Muscle of back (tissue), 3 donors: ENCODE measurements at regions not wholly inside any gene's neighbourhood (a gene's known extent, or its start where the extent isn't known, plus 50 kb on each side); places are given as distances from the start of the nearest gene placed in this dataset.
A peak's percentile ranks its signal among the peaks of the same experiment; 100 is the strongest.

Experiments
- DNase-seq, 3 donors: peaks; one replicate each; pipeline versions ENCODE4 v3.0.0 to v3.0.0-alpha.2; 2013

DNA sequence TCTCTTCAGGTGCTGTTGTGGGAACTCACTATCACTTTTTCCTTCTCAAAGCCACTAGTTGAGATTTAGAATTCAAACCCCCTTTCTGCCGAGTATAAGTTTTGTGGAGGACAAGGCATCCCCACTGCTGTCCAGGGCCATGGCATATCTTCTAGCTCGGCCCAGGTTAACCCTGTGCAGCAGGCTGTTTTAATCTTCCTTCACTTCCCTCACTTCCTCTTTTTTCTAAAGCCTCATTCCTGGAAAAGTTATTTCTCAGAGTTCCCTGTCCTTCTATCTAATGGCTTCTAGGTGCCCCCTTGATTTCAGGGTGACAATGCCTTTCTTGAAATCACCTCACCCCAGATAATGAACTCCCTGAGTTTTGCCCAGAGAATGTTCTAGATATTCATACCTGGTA, 222.3 kb downstream of the SNX10 start:
- DNase-seq, result no peak

DNA sequence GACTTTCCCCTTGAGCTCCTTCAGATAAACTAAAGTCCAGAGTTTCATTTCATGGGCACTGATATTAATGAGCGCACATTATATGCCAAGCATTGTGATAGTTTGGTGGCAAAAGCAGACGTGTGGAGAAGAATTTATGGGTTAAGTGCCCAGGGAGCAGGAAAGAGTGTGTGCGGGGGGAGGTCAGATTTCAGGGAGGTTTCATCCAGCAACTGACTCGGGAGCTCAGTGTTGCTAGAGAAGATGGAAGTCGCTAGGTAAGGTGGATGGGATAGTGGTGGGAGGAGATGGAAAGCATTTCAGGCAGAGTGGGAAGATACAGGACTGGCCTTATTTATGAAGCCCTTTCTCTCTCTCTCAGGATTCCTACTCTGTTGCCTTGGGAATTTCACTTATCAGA, 223.0 kb downstream of the SNX10 start:
- DNase-seq, result no peak

DNA sequence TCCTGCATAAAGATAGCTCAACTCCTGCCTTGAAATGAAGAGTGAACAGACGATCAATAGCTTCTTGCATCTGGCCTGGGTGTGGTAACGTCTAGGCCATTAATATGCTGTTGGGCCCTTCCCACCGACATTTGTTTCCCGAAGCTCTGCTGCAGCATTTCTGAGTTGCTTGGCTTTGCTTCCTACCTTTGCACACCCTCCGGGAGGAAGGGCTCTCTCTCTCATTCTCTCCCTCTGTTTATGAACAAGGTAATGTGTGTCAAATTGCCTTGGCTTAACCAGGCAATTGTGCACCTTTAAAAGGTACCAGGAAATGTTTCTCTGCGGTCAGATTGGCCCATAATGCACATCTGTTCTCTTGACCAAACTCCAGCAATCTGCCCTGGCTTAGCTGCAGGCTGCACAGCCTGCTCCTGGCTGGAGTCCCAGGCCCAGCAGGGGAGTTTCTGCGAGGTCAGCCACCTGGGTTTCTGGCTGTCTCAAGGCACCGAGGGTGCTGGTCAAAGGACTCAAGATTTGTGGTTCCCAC, 223.7 kb downstream of the SNX10 start:
- DNase-seq, result peak in 2 of 3 donors; percentile 44 to 71

DNA sequence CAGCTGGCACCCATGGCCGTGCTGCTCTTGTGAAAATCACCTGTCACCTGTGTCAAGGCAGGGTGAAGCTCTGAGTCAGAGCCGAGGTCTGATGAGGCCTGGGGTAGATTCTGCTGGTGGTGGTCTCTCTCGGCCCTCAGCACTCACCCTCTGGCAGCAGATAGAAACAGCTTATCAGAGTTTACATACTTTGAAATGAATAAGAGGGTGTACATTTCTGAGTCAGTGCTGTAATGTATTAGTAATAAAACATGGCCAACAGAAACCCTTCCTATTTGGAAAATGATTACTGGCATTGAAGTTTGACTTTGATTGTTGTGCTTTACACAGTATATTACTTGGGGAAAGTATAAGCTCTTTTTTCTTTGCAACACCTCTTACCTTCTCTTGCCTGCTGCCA, 228.8 kb downstream of the SNX10 start:
- no peak for DNase-seq

DNA sequence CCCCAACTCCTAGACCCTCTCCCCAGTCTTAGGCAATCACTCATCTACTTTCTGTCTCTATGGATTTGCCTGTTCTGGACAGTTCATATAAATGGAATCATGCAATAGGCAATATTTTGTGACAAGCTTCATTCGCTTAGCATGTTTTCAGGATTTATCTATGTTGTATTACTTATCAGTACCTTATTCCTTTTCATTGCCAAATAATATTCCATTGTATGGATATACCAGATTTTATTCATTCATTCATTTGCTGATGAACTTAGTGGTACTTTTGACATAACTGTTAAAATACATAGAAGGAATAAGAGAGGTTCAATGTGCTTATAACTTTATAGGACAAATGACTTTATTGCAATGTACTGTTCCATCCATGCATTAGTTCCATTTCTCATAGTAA, 231.0 kb downstream of the SNX10 start:
- no peak for DNase-seq

DNA sequence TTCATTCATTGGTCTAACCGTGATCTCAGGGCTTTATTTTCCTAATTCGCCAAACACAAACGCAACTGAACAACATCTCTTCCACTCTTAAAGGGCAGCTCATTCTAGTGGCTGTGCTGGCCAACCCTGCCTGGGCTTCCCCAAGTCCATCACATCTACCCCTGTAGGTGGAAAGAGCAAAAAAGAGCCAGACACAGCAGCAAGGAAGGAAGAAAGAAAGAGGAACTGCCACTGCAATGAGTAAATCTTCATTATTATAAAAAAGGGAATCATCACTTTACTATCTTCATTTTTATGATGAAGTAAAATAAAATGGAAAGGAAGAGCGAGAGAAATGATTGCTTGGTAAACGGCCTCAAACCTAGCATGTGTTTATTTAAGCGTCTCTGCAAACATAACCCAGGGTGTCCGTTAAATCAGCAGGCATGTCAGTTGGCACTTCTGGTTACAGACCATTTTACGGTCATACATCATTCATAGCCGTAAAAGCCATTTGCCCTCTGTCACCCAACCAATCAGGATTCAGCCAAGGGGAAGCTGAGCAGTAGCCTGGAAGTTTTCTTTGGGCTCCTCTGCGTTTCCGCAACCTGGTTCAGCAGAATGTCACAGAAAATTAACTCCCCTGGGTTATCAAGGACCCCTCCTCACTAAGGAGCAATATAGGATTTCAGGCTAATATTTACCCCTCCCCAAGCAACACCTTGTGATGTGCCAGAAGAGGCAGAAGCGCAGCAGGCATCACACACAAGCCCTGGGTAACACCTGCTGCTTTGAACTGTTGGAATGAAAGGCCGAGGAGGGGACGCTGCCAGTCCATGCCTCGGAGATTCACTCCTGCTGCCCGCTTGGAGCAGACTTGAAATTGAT, 234.0 kb downstream of the SNX10 start:
- DNase-seq, result no peak

DNA sequence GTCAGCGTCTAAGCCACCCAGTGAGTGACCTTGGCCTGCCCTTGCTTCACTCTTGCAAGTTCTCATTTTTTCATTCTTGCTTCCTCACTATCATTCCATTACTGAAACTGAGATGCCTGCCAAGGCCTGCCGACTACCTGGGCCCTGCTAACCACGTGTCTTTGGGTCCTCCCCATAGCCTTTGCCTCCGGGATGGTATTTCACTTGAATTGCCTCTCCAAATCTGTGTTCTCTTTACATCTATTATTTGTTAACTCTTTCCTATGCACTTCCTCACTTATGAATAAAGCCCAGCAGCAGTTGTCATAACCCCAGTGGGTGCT, 234.6 kb downstream of the SNX10 start:
- no peak for DNase-seq

DNA sequence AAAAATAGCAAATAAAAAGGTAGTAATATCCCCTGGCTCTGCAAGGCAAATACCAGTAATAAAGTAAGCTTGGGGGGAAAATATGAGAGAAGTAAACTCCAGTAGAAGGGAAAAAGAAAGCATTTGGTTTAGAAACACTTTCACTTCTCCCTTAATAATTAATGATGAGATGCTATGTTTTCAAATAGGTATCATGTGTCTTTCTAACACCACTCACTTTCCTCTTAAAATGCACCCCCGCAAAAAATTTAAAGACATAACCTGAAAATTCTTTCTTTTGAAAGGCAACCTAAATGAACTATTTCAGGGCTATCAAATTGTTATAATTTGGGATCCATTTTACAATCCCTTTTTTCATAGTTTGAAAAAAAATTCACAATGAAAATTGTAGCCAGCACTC, 240.3 kb downstream of the SNX10 start:
- DNase-seq, result no peak

DNA sequence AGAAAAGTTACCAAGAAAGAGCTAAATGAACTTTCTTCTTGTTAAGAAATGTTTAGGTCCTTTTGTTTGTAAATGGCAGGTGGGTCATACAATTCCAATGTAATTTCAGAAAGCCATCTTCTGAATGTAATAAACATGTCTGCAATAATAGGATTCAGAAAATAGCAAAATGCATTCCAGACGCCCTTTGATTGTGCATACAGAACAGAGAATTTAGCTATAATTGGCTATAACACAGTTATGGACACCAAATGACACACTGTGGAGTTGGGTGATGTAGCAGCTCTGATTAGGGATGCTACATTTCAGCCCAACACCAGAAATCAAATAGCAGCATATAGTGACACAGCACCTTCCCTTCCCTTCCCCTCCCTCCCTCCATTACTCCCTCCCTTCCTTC, 240.8 kb downstream of the SNX10 start:
- no peak for DNase-seq

DNA sequence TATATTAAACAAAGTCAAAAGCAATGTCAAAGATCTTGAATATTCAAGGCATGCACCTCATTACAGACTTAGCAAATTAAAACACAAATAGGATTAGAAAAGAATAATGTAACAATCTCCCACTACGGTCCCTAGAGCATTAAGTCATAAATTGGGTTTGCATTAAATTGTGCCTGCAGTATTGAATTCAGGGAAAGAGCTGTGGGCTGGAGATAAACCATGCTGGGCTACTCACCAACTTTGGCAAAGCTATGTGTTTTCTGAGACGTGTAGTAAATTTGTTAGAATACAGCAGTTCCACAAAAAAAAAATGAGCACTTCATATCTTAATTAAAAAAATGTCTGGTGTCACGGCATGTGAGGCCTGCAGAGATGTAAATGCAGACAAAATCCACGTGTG, 241.6 kb downstream of the SNX10 start:
- no peak for DNase-seq

DNA sequence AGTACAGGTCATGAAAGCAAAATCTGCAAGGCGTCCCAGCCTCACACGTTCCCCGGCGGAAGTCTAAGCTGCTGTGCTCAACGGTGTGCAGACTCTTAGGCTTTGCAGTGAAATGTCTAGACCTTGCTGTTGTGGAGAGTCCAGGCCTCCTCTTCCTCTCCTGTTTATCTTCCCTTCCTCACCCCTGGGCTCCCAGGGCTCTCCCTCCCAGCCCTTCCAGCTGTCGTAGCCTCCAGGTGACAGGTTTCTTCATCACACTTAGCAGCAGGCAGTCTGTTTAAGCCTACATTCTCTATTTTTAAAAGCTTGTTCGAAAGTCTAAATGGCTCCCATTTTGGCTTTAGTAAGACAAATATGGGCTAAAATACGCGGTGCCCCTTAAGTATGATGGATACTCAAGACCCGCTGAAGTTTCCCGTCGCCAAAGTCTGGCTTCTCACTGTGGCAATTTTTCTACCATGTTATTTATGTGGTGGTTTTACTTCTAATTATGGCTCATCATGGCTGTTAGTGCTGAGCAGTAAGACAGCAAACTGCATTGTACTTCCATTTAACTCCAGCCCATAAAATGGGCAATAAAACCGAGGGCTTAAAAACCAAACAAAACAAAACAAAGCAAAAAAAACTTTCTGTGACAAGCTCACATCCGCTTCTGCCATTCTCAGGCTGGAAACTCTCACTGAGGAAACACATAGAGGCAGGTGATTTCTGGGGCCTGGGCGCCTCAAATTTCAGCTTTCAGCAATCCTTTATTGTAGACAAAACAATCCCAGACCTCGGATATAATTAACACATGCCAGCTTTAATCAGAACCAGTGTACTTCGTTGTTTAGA, 243.2 kb downstream of the SNX10 start:
- no peak for DNase-seq

DNA sequence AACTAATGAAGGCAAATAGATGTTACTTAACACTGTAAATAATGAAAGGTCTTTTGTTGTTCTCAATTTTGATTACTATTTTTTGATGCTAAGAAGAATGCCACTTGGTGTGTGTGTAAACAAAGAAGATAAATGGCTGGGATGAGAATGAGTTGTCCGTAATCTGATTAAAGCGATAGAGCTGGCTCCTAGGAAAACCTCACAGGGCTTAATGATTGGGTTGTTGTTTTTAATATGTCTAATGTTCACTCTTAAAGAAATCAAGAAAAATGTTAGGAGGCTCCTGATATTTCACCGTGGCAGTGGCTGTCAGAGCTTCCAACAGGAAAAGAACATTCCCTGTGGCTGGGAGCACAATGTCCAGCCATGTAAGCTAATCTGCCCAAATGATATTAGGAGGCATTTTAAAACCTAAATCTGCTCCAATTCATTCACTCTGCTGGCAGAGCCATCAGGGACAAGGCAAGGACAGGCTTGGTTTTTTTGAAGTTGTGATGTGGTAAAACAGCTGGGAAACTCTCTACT, 243.9 kb downstream of the SNX10 start:
- DNase-seq, result no peak

DNA sequence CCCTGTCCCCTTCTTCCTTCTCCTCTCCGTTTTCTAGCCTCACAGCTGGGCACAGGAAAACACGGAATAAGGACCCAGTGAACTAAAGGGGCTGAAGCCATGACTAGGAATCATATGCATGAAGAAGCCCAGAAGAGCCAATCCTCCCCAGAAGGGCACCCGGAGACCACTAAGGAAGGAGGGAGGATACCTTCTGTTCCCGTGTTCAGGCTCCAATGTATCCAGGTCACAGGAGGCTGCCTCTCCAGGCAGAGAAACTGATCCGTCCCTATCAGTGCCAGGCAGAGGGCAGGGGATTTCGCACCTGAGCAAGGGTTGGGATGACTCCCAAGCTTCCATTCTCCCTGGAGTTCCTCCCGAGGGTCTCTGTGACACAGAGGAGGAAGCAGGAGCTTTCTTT, 246.6 kb downstream of the SNX10 start:
- no peak for DNase-seq

DNA sequence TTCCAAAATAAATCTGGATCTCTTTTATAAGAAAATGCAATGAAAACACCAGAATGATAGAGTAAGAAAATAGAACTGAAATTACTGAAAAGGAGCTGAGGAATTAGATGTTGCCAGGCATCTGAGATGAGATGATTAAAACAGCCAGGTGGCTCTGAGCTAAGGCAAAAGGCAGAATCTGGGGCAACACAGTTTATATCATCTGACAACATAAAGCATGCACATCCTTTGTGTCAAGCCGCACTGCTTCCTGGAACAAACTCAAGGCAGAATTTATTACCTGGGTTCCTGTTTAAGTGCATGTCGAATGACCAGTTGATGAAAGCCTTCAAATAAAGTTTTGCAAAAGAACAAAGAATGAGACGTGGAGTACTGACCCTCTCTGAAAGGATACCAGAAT, 247.0 kb downstream of the SNX10 start:
- DNase-seq, result no peak

DNA sequence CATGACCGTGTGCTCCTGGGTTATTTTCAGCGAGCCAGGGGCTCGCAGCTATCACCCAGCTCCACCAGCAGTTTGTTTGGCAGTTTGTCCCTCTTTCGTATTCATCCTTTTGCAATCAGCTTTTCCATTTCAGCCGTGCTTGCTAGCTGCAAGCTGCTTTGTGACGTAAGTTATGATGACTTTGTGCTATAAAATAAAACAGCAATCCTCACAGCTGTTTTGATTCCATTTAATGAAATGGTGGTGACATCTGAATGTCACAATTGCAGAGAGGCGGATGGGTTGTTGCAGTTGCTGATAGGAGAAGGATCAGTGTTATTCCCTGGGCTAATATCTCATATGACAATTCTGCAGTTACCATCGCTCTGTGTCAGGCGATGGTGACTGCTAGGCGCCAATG, 251.7 kb downstream of the SNX10 start:
- DNase-seq, result peak in 1 of 3 donors; percentile 49

DNA sequence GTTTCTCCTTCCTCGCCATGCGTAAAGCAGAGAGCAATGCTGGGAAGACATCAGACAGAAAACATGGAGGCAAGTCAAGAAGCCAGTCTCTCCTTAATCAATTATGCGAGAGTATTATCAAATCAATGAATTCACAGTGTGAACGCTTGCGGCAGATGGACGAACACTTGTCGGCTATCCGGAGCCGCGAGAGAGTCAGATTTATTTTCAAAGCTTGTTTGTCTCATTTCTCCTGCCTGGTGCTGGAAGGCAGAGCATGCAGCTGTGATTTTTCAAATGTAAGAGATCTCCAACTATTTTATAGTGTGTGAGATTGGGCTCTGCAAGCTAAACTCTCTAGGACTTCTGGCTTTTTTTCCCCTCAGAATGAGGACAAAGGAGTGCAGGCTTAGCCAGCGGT, 252.3 kb downstream of the SNX10 start:
- DNase-seq, result peak in 2 of 3 donors; percentile 11 to 57

DNA sequence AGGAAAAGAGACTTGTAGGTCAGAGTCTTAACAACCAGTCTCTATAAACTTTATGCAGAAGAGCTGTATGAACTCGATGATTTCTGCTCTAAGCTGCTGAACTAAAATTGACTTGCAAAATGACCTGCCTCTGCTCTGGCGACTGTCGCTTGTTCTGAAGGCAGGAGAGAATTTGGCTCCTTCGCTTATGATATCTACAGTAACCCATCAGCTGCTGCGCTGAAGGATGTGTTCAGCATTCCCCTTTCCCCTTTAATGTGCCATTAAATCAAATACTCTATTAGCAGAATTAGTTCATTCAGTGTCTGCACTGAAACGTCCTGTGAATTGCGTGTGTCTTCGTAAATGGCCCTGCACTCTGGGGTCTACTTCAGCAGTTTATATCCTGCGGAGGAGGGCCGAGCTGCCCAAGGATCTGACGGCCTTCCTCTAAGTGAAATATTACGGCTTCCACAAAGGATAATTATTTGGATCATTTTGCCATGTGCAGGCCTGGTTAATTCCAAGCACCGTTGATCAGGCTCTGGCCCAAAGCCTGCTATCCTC, 254.9 kb downstream of the SNX10 start:
- DNase-seq, result no peak

DNA sequence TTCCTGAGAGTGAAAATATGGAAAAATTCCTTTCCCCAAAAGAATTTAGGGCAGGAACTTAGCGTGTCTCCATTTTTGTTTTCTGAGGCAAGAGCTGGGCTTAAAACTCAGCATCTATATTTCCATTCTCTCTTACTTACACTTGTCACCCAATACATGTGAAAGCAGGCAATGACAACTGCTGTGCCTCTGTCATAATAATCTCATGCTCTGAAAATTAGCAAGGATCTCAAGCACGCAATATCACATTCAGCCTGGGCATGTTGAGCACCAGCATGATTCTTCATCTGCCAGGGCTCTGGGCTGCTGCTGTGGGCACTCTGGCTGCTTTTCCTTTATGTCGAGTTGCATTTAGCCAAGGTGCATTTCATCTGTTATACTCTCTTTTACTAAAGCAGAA, 255.5 kb downstream of the SNX10 start:
- no peak for DNase-seq

DNA sequence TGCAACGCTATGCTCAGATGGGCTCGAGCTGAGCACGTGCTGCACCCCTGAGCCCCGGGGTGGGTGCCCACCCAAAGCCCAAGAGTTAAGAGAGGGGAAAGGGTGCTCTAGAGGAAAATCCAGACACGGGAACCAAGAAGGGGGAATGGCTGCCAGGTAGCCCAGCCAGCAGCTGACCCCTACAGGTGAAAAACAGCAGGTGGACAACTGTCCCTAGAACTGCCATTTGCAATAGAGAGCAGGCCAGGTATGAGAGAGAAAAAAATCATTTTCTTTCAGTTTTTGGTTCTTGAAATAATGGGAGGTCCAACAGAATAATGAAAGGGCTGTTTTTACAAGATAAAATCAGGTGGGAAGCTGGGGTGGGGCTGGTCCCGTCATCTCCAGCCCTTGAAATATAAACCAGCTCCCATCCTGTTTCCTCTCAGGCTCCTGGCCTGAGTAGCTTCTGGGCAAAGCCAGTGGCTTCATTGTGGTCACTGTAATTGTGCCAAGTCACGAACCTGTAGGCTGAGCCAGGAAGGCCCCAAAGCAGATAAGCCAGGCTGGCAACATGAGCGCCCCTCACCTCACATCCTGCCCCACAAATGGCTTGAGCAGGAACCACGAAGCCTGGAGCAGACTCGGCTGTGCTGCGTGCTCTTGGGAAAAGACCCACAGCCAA, 257.8 kb downstream of the SNX10 start:
- no peak for DNase-seq

DNA sequence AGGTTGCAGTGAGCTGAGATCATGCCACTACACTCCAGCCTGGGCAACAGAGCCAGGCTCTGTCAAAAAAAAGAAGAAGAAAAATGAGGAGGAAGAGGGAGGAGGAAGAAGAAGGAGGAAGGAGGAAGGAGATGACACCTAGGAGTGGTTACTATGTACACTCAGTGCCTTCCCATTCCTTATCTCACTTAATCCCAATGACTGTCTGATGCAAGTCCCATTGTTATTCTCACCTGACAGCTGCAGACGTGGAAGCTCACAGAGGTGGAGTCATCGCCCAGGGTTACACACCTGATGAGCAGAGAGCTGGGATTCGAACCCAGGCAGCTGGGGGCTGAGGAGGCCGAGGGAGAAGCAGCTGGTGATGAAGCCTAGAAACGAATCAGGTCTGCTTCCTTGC, 258.8 kb downstream of the SNX10 start:
- no peak for DNase-seq

DNA sequence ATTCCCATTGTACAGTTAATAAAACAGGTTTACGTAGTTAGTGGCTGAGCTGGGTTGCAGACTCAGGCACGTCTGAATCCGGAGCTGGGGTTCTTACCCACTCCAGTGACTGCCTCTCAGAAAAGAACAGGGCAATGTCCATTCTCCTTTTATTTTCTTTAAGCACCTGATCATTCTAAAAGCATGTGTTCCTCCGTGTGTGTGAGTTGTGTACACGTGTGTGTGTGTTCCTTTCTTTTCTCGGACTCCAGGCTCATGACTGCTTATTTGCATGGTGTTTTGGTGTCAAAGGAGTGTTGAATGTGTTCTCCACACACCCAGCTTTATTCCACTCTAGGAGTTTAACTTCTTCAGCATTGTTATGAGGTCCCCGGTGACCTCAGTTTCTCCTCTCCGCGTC, 260.1 kb downstream of the SNX10 start:
- no peak for DNase-seq

DNA sequence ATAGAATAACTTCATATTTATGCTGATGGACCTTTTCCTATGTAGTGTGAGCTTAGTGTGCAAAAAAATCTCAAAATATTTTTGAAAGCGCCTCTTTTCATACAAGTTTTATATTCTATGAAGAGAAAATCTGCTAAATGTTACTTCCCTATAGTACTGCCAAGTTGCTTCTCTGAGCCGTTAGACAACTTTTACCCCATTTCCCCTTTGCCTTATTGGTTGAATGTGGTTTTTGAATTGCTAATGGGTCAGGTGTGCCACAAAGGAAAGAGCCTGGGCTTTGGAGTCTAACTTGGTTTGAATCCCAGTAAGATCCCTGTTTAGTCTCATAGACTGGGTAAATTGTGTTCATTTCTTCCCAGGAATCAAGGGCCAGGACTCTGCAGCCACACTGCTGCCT, 261.5 kb downstream of the SNX10 start:
- DNase-seq, result no peak
